Right renal pelvis (tissue), 4 donors: ENCODE measurements at regions not wholly inside any gene's neighbourhood (a gene's known extent, or its start where the extent isn't known, plus 50 kb on each side); places are given as distances from the start of the nearest gene placed in this dataset.
"Not testable (repeated sequence)": the region's sequence is repeated elsewhere in the genome, so short reads cannot be mapped to it uniquely, and the experiment has no call there.

ENCODE experiments used
- DNase-seq, 4 donors: peaks; one replicate each; pipeline ENCODE4 v3.0.0-alpha.2; 2013; ENCODE audit warnings: low read depth in 4 of 4, low spot score in 3 of 4, missing footprints in 1 of 4

- no peak for DNase-seq
Observed at GRCh38 chr5:93941897-93942296, 200.5 kb upstream of the POU5F2 start.

- DNase-seq = not testable (repeated sequence)
Observed at GRCh38 chr5:93933269-93933668, 191.9 kb upstream of the POU5F2 start.

GRCh38 chr5:93930098-93930497 lies 188.7 kb upstream of the POU5F2 start:
- DNase-seq = no peak

GRCh38 chr5:93929131-93929530 lies 187.7 kb upstream of the POU5F2 start:
- no peak for DNase-seq

GRCh38 chr5:93926831-93927620 lies 185.6 kb upstream of the POU5F2 start:
- no peak for DNase-seq

- DNase-seq = no peak
Observed at GRCh38 chr5:93925321-93925720, 183.9 kb upstream of the POU5F2 start.

GRCh38 chr5:93924628-93925027 lies 183.2 kb upstream of the POU5F2 start:
- DNase-seq = no peak

GRCh38 chr5:93922551-93922950 lies 181.2 kb upstream of the POU5F2 start:
- no peak for DNase-seq

- DNase-seq = no peak
Observed at GRCh38 chr5:93921001-93921400, 179.6 kb upstream of the POU5F2 start.

- DNase-seq = no peak
Observed at GRCh38 chr5:93916872-93917271, 175.5 kb upstream of the POU5F2 start.

GRCh38 chr5:93915142-93915553 lies 173.7 kb upstream of the POU5F2 start:
- peak in 1 of 4 donors; percentile 14 for DNase-seq

- no peak for DNase-seq
Observed at GRCh38 chr5:93911609-93912008, 170.2 kb upstream of the POU5F2 start.

GRCh38 chr5:93909356-93909755 lies 168.0 kb upstream of the POU5F2 start:
- no peak for DNase-seq

- DNase-seq = no peak
Observed at GRCh38 chr5:93904917-93905316, 163.5 kb upstream of the POU5F2 start.

- DNase-seq = no peak
Observed at GRCh38 chr5:93902288-93902687, 160.9 kb upstream of the POU5F2 start.

GRCh38 chr5:93899026-93899600 lies 157.7 kb upstream of the POU5F2 start:
- no peak for DNase-seq

GRCh38 chr5:93894601-93895354 lies 153.4 kb upstream of the POU5F2 start:
- no peak for DNase-seq

GRCh38 chr5:93893075-93893474 lies 151.7 kb upstream of the POU5F2 start:
- DNase-seq = no peak

GRCh38 chr5:93892481-93892880 lies 151.1 kb upstream of the POU5F2 start:
- DNase-seq = no peak

GRCh38 chr5:93891491-93892480 lies 150.4 kb upstream of the POU5F2 start:
- no peak for DNase-seq
